LoVo (cell line): ENCODE measurements at regions not wholly inside any gene's neighbourhood (a gene's known extent, or its start where the extent isn't known, plus 50 kb on each side); places are given as distances from the start of the nearest gene placed in this dataset.
A peak's percentile ranks its signal among the peaks of the same experiment; 100 is the strongest.
"Not testable (repeated sequence)": the region's sequence is repeated elsewhere in the genome, so short reads cannot be mapped to it uniquely, and the experiment has no call there.

Source experiments
- DNase-seq: peaks from one replicate; pipeline ENCODE4 v3.0.0-alpha.2; 2016; ENCODE audit warnings: low spot score

DNA sequence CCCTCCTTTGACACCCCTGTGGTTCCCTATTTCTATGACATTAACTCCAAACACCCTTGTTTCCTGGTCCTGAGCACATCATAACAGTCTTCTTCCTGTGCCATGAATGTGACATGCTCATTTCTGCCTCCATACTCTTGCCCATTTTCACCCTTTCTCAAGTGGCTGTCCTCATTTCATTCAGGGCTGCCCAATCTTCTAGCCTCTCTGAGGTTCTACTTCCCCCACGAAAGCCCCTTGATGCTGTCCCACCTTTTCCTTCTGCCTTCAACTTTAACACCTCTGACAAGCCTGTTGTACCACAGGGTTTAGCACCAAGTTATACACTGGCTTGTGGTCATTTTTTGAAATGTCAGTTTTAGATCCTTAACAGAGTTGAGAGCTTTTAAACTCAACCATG, 136.2 kb upstream of the BOD1L1 start:
- no peak for DNase-seq

GRCh38 chr4:13765539-13765938, 138.0 kb upstream of the BOD1L1 start:
- peak; percentile 33 for DNase-seq

DNA sequence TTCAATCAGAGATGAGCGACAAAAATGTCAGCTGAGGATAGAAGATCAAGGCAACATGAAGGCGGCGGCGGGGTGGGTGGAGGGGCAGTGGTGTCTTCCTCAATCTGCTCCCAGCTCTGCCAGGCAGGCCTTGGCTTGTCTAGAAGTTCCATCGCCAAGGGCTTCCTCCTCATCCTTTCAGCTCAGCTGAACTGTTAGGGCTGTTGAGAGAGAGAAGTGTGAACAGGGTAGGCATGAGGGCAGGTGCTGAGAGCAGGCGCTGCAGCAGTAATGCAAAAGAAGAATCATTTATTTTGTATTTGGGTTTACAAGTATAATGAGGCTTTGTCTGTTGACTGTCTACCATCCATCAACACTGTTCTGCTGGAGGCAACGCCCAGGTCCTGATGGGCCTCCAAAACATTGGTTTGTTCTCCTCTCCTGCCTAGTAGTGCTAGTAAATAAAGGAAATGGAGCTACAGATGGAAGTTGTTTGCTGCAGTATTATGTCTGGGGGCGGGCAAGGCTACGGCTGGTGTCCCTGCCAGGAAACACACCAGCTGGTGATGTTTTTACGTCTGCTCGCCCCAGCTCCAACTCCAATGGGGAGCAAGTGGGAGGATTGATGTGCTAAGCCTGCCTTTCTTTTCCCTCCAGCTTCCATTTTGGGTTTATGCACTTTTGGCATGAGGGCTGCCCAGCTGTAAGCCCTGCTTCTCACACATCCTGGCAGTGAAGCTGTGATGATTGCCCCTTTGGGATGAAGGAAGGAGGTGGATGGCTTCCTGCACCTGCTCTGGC, 139.4 kb upstream of the BOD1L1 start:
- no peak for DNase-seq

GRCh38 chr4:13777341-13777740, 149.8 kb upstream of the BOD1L1 start:
- DNase-seq, result no peak

GRCh38 chr4:13778367-13778766, 150.8 kb upstream of the BOD1L1 start:
- no peak for DNase-seq

GRCh38 chr4:13782231-13782630, 154.7 kb upstream of the BOD1L1 start:
- no peak for DNase-seq

DNA sequence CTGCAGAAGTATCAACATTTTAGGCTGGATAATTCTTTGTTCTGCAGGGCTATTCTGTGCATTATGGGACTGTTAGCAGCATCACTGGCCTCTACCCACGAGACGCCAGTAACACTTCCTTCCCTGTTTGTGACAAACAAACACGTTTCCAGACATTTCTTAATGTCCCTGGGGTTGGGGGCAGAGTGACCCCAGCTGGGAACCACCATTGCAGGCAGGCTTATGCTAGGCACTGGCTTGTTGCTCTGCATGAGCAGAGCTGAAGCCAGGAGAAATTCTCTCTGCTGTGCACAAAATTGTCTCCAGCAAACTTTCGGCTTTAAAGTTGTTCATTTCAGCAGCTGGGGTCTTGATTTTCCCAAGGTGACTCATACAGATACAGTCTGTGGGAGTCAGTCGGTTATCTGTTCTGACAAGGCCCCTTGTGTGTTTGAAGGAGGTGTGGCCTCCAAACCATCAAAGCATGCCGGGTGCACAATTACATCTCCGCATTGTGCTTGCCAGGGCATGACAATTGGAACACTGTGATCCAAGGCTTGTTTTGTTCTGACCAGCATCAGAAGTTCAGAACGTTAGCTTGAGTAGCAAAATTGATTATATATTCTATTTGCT, 156.4 kb upstream of the BOD1L1 start:
- no peak for DNase-seq

- DNase-seq, result no peak
Observed at GRCh38 chr4:13793020-13793710, 165.6 kb upstream of the BOD1L1 start.

- DNase-seq, result no peak
Observed at GRCh38 chr4:13794819-13795565, 167.5 kb upstream of the BOD1L1 start.

DNA sequence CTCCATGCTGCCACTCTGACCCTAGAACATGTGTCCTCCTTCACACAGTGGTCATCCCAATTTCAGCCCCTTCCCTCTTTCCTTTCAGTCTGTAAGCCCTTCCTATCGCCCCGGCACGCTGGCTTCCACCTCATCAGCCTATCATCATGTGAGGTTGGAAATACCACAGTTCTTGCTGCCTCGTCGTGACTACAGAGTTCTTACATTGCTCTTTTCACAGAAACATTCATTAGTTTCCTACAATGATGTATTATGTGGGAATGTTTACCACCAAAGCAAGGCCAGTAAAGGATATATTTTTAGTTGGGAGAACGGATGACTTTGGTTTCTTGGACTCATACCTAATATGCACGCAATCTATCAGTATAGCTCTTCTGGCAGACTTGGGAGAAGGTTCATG, 169.5 kb upstream of the BOD1L1 start:
- no peak for DNase-seq

DNA sequence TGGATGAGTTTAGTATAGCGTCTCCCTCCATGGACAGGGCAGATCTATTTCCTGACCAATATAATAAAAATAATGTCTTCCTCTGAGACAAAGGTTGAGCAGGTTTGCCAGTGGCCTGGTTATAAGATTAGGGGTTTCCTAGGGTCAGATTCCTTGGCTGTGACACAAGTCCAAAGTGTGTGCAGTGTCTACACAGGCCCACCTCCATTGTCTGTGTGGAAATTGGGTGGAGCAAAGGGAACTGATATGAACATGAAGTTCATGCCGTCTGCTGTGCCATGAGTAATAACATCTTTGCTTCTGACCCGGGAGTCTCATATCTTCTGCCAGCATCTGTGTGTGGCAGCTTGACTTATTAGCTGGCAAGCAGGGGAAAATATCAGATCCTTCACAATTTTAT, 187.7 kb upstream of the BOD1L1 start:
- no peak for DNase-seq

- peak; percentile 66 for DNase-seq
Observed at GRCh38 chr4:13816472-13816871, 188.9 kb upstream of the BOD1L1 start.

DNA sequence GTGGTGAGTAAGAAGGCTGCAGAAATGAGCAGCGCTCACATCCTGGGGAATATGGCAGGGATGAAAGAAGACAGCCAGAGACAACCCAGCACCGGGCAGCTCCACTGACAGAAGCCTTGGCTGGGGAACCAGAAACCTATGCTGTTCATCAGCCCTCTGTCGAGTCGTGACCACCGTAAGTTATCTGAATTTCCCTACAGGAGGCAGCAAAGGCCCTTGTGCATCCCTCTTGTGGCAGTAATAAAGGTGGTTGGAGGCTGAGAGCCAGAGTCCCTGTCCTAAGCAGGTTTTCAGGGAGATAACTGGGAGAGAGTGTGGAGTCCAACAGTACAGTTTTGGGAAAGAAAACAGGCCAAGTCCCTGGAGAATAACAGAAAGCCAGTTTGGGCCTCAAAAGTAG, 194.0 kb upstream of the BOD1L1 start:
- DNase-seq, result no peak

DNA sequence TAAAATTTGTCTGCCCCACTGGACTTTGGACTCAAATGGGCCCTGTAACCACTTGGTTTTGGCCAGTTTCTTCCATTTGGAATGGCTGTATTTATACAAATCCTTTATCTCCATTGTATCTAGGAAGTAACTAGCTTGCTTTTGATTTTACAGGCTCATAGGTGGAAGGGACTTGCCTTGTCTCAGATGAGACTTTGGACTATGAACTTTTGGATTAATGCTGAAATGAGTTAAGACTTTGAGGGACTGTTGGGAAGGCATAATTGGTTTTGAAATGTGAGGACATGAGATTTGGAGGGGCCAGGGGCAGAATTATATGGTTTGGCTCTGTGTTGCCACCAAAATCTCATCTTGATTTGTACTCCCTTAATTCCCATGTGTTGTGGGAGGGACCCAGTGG, 198.3 kb upstream of the BOD1L1 start:
- not testable (repeated sequence) for DNase-seq

DNA sequence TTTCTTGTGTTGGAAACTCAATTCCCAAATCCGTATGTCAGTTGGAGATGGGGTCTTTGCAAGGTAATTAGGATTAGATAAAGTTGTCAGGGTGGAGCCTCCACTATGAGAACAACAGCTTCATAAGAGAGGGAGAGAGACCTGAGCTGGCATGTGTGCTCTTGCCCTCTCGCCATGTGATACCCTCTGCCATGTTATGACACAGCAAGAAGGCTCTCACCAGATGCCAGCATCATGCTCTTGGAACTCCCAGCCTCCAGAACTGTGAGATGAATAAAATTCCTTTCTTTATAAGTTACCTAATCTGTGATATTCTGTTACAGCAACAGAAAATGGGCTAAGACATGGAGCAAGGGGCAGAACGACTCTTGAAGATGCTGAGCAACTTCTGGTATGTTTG, 201.9 kb upstream of the BOD1L1 start:
- DNase-seq, result no peak

- no peak for DNase-seq
Observed at GRCh38 chr4:13830449-13830848, 202.9 kb upstream of the BOD1L1 start.

DNA sequence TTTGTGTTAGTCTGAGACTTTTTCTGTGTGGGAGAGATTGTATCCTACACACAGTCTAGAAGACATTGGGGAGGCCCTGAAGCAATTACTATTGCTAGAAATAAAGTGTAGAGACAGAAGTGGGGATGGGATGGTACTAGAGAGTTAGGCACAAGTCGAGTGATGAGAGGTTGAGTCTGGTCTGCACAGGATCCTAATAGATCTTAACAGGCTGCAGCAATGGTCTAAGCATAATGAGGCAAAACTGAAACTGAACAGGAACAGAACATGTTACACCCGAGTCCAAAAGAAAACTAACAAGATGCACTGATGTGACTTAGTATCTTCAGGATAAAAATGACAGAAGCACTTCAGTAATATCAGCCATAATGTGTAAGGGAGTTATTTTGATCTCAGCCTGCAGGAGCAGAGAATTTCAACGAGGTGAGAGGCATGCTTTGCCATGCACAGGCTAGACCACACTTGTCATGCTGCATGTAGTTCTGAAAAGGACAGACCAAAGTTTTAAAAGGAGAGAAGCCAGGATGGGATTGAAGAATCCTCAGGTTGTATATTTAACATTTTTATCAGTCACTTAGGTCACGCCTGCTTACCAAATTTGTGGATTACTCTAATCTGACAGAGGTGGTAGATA, 205.8 kb upstream of the BOD1L1 start:
- no peak for DNase-seq

DNA sequence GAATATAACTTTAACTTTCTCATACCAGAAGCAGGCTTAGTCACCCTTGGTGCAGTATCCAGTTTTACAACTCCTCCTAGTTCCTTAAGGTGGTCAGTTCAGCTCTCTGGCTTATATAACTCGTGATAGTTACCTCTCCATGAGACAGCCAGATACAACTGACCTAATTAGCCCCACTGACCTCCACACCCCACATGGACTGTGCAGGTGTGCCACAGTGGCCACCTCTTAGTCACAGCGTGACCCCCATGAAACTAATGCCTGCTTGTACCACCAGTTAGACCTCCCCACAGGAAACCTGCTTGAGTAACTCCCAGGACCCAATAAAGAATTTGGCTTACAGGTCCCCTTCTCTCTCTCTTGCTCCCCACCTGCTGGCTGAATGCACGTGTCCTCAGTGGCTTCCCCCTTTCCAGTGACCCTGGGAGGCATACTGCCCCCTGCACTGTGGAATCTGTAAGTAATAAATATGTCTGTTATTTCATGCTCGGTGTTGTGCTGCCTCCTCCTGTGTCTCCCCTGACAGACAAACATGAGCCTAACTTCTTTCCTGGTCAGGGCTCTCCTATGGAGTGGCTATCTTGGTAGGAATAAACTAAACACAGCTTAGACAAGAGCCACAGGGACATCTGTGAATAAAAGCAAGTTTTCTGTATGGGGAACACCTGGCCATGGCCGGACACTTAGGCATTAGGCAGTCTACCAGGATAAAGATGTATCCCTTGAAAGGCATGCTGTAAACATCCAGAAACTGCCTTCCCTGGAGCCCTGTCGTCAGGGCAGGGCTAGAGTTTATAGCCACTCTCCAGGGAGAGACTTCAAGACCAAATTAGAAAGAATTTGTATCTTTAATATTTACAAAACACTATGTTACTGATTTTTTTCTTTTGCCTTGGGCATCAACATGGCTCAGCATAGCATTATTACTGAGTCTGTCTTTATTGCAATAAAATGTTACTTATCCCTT, 209.7 kb upstream of the BOD1L1 start:
- DNase-seq, result no peak

DNA sequence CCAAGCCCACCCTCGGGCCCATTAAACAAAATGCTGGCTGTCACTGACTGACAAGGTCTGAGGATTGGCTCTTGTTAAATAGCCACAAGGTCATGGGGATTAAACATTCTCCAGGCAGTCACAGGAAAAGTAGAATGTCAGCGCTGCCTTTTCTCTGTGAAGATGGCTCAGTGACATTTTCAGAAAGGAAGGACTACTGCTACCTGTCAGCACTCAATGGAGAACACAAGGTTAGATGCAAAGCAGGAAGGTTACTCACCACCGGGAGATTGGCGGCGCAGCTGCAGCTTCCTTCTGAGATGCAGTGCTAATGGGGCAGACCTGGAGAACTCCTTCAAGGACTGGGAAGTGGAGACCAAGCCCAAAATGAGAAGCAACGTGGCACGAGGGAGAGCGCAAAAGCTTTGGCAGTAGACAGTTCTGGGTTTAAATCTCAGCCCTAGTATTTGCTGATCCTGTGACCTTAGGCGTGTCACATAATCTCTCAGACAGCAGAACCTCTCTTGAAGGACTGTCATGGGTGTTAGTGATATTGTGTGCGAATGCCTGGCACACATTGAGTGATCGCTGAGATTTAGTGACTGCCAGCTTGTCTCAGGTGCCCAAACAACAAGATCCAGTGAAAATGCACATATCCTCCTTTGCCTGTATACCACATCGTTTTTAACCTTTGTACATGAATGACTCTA, 213.1 kb upstream of the BOD1L1 start:
- no peak for DNase-seq

DNA sequence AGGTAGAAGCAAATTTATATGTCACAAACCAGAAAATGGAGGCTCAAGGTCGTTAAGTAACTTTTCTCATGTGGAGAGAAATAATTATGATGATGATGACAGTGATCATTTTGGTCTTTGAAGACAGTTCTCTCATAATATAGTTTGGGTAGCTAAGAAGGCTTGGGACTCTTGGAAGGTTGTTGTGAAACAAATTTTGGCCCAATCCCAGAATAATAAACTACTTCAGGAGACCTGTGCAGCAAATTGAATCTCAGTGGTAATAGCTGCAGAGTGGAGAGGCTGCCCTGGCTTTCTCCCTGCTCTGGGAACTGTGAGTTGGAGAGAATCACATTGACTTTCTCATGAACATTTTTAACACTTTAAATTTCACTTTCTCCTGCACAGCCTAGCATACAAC, 217.2 kb upstream of the BOD1L1 start:
- no peak for DNase-seq
